CD14-positive monocyte (primary cell): ENCODE measurements at regions not wholly inside any gene's neighbourhood (a gene's known extent, or its start where the extent isn't known, plus 50 kb on each side); places are given as distances from the start of the nearest gene placed in this dataset.
A peak's percentile ranks its signal among the peaks of the same experiment; 100 is the strongest.

Experiments
- DNase-seq, 3 donors: peaks; one replicate each; pipeline ENCODE4 v3.0.0-alpha.2; 2011 to 2022
- H2AFZ ChIP-seq: 2 replicates; pipeline ENCODE4 v1.6.0; 2012; ENCODE audit warnings: mild to moderate bottlenecking, low read depth, low read length, inconsistent platforms; ENCODE audit not compliant: insufficient read depth, poor library complexity, severe bottlenecking
- H3K27ac ChIP-seq, 2 donors: 1 replicate in 1 of 2; 2 replicates in 1 of 2; pipeline ENCODE4 v1.5.1; 2012 to 2013; ENCODE audit warnings: low read length in 2 of 2, control low read depth in 1 of 2, inconsistent platforms in 1 of 2, low read depth in 1 of 2, mild to moderate bottlenecking in 1 of 2
- H3K27me3 ChIP-seq, 2 donors: one replicate each; pipeline versions ENCODE4 v1.6.0 to v1.6.1; 2011 to 2013; ENCODE audit warnings: low read length in 2 of 2; ENCODE audit not compliant: control insufficient read depth in 2 of 2, insufficient read depth in 2 of 2
- H3K36me3 ChIP-seq, 2 donors: replicated peaks in 1 of 2; 1 replicate in 1 of 2; 2 replicates in 1 of 2; pipeline versions ENCODE4 v1.5.1 to v1.6.1; 2012 to 2013; ENCODE audit warnings: low read length in 2 of 2, control low read depth in 1 of 2, inconsistent platforms in 1 of 2, mild to moderate bottlenecking in 1 of 2; ENCODE audit not compliant: insufficient read depth in 2 of 2, control insufficient read depth in 1 of 2
- H3K4me1 ChIP-seq, 2 donors: 1 replicate in 1 of 2; 2 replicates in 1 of 2; pipeline versions ENCODE4 v1.5.1 to v1.6.1; 2012 to 2013; ENCODE audit warnings: low read length in 2 of 2, control low read depth in 1 of 2, inconsistent platforms in 1 of 2, mild to moderate bottlenecking in 1 of 2, moderate library complexity in 1 of 2; ENCODE audit not compliant: insufficient read depth in 2 of 2, control insufficient read depth in 1 of 2
- H3K4me2 ChIP-seq: replicated peaks from 2 replicates; pipeline ENCODE3; 2012; ENCODE audit warnings: low read length, moderate library complexity, mild to moderate bottlenecking; ENCODE audit not compliant: poor library complexity, severe bottlenecking; ENCODE audit errors: extremely low read depth
- H3K4me3 ChIP-seq, 3 experiments: fragments of 200-600 bp in 1 of 3; sonication (generic) in 1 of 3; replicated peaks in 1 of 3; 1 replicate in 2 of 3; 2 replicates in 1 of 3; pipeline ENCODE4 v1.5.1; 2011 to 2013; ENCODE audit warnings: low read length in 3 of 3, mild to moderate bottlenecking in 3 of 3, control low read depth in 2 of 3, low read depth in 2 of 3, inconsistent platforms in 1 of 3, moderate library complexity in 1 of 3
- H3K79me2 ChIP-seq: 2 replicates; pipeline ENCODE4 v1.6.0; 2012; ENCODE audit warnings: mild to moderate bottlenecking, control low read depth, inconsistent platforms, low read length, moderate library complexity; ENCODE audit not compliant: insufficient read depth
- H3K9ac ChIP-seq: 2 replicates; pipeline ENCODE4 v1.6.0; 2017; ENCODE audit warnings: low read length, mild to moderate bottlenecking; ENCODE audit not compliant: insufficient read depth, poor library complexity, severe bottlenecking
- H3K9me3 ChIP-seq, 2 donors: replicated peaks in 1 of 2; 1 replicate in 1 of 2; 2 replicates in 1 of 2; pipeline versions ENCODE4 v1.5.1 to v1.6.1; 2012 to 2013; ENCODE audit warnings: low read length in 2 of 2, control low read depth in 1 of 2; ENCODE audit not compliant: control insufficient read depth in 1 of 2, insufficient read depth in 1 of 2
- H4K20me1 ChIP-seq: 2 replicates; pipeline ENCODE4 v1.6.0; 2012; ENCODE audit warnings: mild to moderate bottlenecking, low read length, control low read depth, moderate library complexity; ENCODE audit not compliant: insufficient read depth
- H3K27ac Mint-ChIP-seq, 7 donors: one replicate each; pipeline ENCODE4 v1.8.0; 2020; ENCODE audit warnings: mild to moderate bottlenecking in 7 of 7, mixed read lengths in 7 of 7, moderate library complexity in 6 of 7, inconsistent platforms in 2 of 7
- H3K27me3 Mint-ChIP-seq, 3 donors: one replicate each; pipeline ENCODE4 v1.8.0; 2021 to 2022; ENCODE audit warnings: low read depth in 3 of 3, mild to moderate bottlenecking in 3 of 3, mixed read lengths in 3 of 3, moderate library complexity in 3 of 3, inconsistent platforms in 1 of 3
- H3K36me3 Mint-ChIP-seq, 2 donors: one replicate each; pipeline ENCODE4 v1.8.0; 2020; ENCODE audit warnings: mixed read lengths in 2 of 2, inconsistent platforms in 1 of 2, mild to moderate bottlenecking in 1 of 2
- H3K4me1 Mint-ChIP-seq: one replicate; pipeline ENCODE4 v1.8.0; 2020; ENCODE audit warnings: mild to moderate bottlenecking, mixed read lengths
- H3K4me3 Mint-ChIP-seq, 2 donors: one replicate each; pipeline ENCODE4 v1.8.0; 2020; ENCODE audit warnings: mild to moderate bottlenecking in 2 of 2, mixed read lengths in 2 of 2, moderate library complexity in 1 of 2
- H3K9me3 Mint-ChIP-seq, 7 donors: one replicate each; pipeline ENCODE4 v1.8.0; 2020 to 2022; ENCODE audit warnings: mixed read lengths in 7 of 7, mild to moderate bottlenecking in 6 of 7, moderate library complexity in 6 of 7, inconsistent platforms in 2 of 7
- CTCF ChIP-seq: fragments of 200-600 bp; IDR thresholded peaks from one replicate; pipeline ENCODE4 v1.8.0; 2022; ENCODE audit warnings: antibody characterized with exemption, mild to moderate bottlenecking
- WGBS: methylation state at CpG from one replicate; pipeline ENCODE4 v1.1.5; 2013; ENCODE audit warnings: missing lambda C conversion rate; ENCODE audit not compliant: insufficient coverage; 5-methylcytosine and 5-hydroxymethylcytosine counted together
- intact Hi-C, 2 donors: fragments of 100-400 bp; cut with micrococcal nuclease; formaldehyde crosslinking; loops; one replicate each; pipeline versions ENCODE4 v1.15.0 to v1.15.1; 2023

DNA sequence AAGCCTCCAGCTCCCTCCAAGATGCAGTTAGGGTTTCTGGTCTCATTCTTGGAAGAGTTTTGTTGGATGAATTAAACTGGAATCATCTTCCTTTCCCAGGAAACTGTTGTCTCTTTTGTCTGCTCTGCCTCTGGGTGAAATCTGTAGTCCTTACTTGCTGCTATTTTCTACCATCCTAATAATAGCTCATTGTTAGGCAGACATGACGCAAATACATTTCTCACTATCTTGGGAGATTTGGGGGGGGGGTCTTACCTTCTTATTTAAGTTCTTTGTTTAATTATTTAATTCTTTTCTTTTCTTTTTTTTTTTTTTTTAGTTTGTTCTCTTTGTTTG, 85.4 kb upstream of the DUSP10 start:
- Histone ChIP-seq H3K27ac (no peak overlapping the region), H3K9ac (no peak overlapping the region), H3K9me3 (no peaks in the 10 kb centered on the region), H3K27me3 (no peaks in the 10 kb centered on the region), H3K4me2 (no peak overlapping the region), H3K4me1 (peaks cover 7% of the 10 kb centered on the region in 2 donors), H3K79me2 (no peaks in the 10 kb centered on the region), H3K36me3 (no peaks in the 10 kb centered on the region), H2AFZ (peak overlapping the region; percentile 18), H3K4me3 (no peak overlapping the region), H4K20me1 (no peaks in the 10 kb centered on the region)
- intact Hi-C loops, result no loop called here
- TF ChIP-seq CTCF, result no peak
- H3K9me3 Mint-ChIP-seq, result peaks cover 0 to 4% (median 0%) of the 10 kb centered on the region in 7 donors
- DNase-seq, result no peak
- no peak overlapping the region for H3K4me3 Mint-ChIP-seq
- peaks cover 0 to 6% (median 5%) of the 10 kb centered on the region in 3 donors for H3K27me3 Mint-ChIP-seq
- peaks cover 27% of the 10 kb centered on the region for H3K4me1 Mint-ChIP-seq
- no CpG with 5 or more reads among the region's 1 CpG for WGBS
- peak overlapping the region in 1 of 7 donors; percentile 56 for H3K27ac Mint-ChIP-seq
- peaks cover 0 to 3% of the 10 kb centered on the region in 2 donors for H3K36me3 Mint-ChIP-seq

DNA sequence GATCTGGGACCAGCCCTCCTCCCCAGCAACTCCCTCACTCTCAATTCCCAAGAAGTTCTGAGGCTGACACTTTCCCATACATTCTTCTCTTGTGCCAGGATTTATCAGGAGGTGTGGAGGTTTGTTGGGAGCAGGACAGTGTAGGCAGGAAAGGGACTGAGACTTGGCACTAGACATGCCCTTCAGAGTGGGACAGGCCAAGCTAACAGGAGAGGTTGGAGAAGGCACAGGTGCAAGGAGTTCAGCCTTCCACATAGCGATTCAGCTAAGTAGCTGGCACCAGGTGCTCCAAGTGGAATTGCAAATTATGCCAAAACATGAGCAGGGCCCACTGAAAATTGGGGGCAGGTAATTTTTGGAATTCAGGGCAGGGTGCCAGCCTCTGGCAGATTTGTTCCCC, 83.0 kb upstream of the DUSP10 start:
- Mint-ChIP-seq H3K4me1 (peaks cover 27% of the 10 kb centered on the region), H3K27ac (no peak overlapping the region), H3K4me3 (no peak overlapping the region), H3K9me3 (peaks cover 0 to 4% (median 0%) of the 10 kb centered on the region in 7 donors), H3K27me3 (peaks cover 0 to 4% (median 2%) of the 10 kb centered on the region in 3 donors), H3K36me3 (peaks cover 0 to 3% of the 10 kb centered on the region in 2 donors)
- no peaks in the 10 kb centered on the region for H3K79me2 ChIP-seq
- no peak for DNase-seq
- no peaks in the 10 kb centered on the region for H3K27me3 ChIP-seq
- no peak overlapping the region for H3K4me2 ChIP-seq
- TF ChIP-seq CTCF, result no peak
- intact Hi-C loops, result no loop called here
- 100% methylated on average over 1 of the region's 1 CpG for whole genome bisulfite sequencing
- H3K27ac ChIP-seq, result no peak overlapping the region
- no peak overlapping the region for H3K9ac ChIP-seq
- no peak overlapping the region for H2AFZ ChIP-seq
- no peaks in the 10 kb centered on the region for H4K20me1 ChIP-seq
- no peaks in the 10 kb centered on the region for H3K36me3 ChIP-seq
- no peak overlapping the region for H3K4me3 ChIP-seq
- no peaks in the 10 kb centered on the region for H3K9me3 ChIP-seq
- peaks cover 7% of the 10 kb centered on the region in 2 donors for H3K4me1 ChIP-seq
